HCT116 (cell line): ENCODE measurements at regions not wholly inside any gene's neighbourhood (a gene's known extent, or its start where the extent isn't known, plus 50 kb on each side); places are given as distances from the start of the nearest gene placed in this dataset.

Experiments
- ATAC-seq: fragments of 200-7000 bp; cut with Tn5 transposase; 2 replicates; pipeline ENCODE4 v1.9.1; 2020; ENCODE audit warnings: mild to moderate bottlenecking, moderate library complexity
- BruUV-seq: library from RNA; stranded (reverse); fragments of 400-500 nt; replicated peaks from 2 replicates; lab custom pipeline; 2021; lab: Mats Ljungman, UMichigan
- CTCF ChIA-PET: fragments of 300-600 bp; sonication (Branson Sonifier 250); formaldehyde crosslinking; loops from one replicate; lab custom pipeline; 2021; ENCODE audit warnings: antibody characterized with exemption; lab: Charles Lee
- POLR2A ChIA-PET: fragments of 300-600, 350-600 bp; sonication (Branson Sonifier 250); formaldehyde crosslinking; loops from one replicate; lab custom pipeline; 2021; ENCODE audit warnings: antibody characterized with exemption; lab: Charles Lee
- RAD21 ChIA-PET, 2 experiments: fragments of 300-600 bp; sonication (Branson Sonifier 250); formaldehyde crosslinking; loops; one replicate each; lab custom pipeline; 2023; ENCODE audit warnings: low total read pairs in 2 of 2; ENCODE audit not compliant: uncharacterized antibody in 2 of 2, unreplicated experiment in 2 of 2, low non-redundant PET in 1 of 2; lab: Charles Lee
- DNase-seq: peaks from one replicate; pipeline ENCODE4 v3.0.0-alpha.2; 2010; ENCODE audit warnings: low read depth, low spot score
- H2AFZ ChIP-seq: fragments of 200-600 bp; shearing (Covaris generic), sonication (generic); 2 replicates; pipeline ENCODE4 v1.6.1; 2017; ENCODE audit warnings: low read depth, mixed run types, mixed read lengths, antibody characterized with exemption, low read length; ENCODE audit not compliant: poor library complexity, severe bottlenecking
- H3K27ac ChIP-seq: 2 replicates; pipeline ENCODE4 v1.5.1; 2012; ENCODE audit warnings: low read depth, low read length
- H3K27me3 ChIP-seq: fragments of 200-600 bp; sonication (generic); 2 replicates; pipeline ENCODE4 v1.6.1; 2016; ENCODE audit warnings: mixed run types, low read length, mixed read lengths; ENCODE audit not compliant: insufficient read depth
- H3K36me3 ChIP-seq, 2 experiments: fragments of 200-500 bp in 1 of 2; fragments of 200-600 bp in 1 of 2; sonication (Bioruptor generic) in 1 of 2; sonication (generic) in 1 of 2; 2 replicates each; pipeline versions ENCODE4 v1.5.1 to v1.6.1; 2014 to 2016; ENCODE audit warnings: low read length in 2 of 2, inconsistent platforms in 1 of 2, mixed read lengths in 1 of 2, mixed run types in 1 of 2; ENCODE audit not compliant: insufficient read depth in 2 of 2, control insufficient read depth in 1 of 2
- H3K4me1 ChIP-seq, 2 experiments: fragments of 200-600 bp in 1 of 2; sonication (generic) in 1 of 2; 2 replicates each; pipeline versions ENCODE4 v1.5.1 to v1.6.1; 2012 to 2017; ENCODE audit warnings: low read length in 2 of 2, inconsistent platforms in 1 of 2, mild to moderate bottlenecking in 1 of 2, mixed read lengths in 1 of 2, mixed run types in 1 of 2, moderate library complexity in 1 of 2; ENCODE audit not compliant: insufficient read depth in 2 of 2, control insufficient read depth in 1 of 2
- H3K4me2 ChIP-seq: fragments of 200-600 bp; sonication (generic); 2 replicates; pipeline ENCODE4 v1.6.1; 2017; ENCODE audit warnings: mixed run types, low read length, mixed read lengths
- H3K4me3 ChIP-seq, 2 experiments: fragments of 200-600 bp in 1 of 2; sonication (generic) in 1 of 2; replicated peaks in 1 of 2; 2 replicates each; pipeline ENCODE4 v1.5.1; 2011 to 2016; ENCODE audit warnings: low read length in 2 of 2, control low read depth in 1 of 2, low read depth in 1 of 2, mild to moderate bottlenecking in 1 of 2, mixed read lengths in 1 of 2, mixed run types in 1 of 2
- H3K79me2 ChIP-seq: fragments of 200-600 bp; sonication (generic); 2 replicates; pipeline ENCODE4 v1.6.1; 2017; ENCODE audit warnings: mild to moderate bottlenecking, mixed run types, low read length, moderate library complexity, mixed read lengths; ENCODE audit not compliant: insufficient read depth
- H3K9ac ChIP-seq: fragments of 200-600 bp; sonication (generic); 2 replicates; pipeline ENCODE4 v1.6.1; 2016; ENCODE audit warnings: low read length, mixed read lengths
- H3K9me2 ChIP-seq: fragments of 200-600 bp; sonication (generic), shearing (Covaris generic); 2 replicates; pipeline ENCODE4 v1.6.1; 2017; ENCODE audit warnings: mixed run types, mild to moderate bottlenecking, moderate library complexity; ENCODE audit not compliant: insufficient read depth
- H3K9me3 ChIP-seq, 2 experiments: fragments of 200-500 bp in 1 of 2; fragments of 200-600 bp in 1 of 2; sonication (Bioruptor generic) in 1 of 2; sonication (generic) in 1 of 2; 2 replicates each; pipeline ENCODE4 v1.6.1; 2014 to 2017; ENCODE audit warnings: low read length in 2 of 2, mixed read lengths in 2 of 2, inconsistent platforms in 1 of 2, low read depth in 1 of 2, mild to moderate bottlenecking in 1 of 2, mixed run types in 1 of 2, moderate library complexity in 1 of 2; ENCODE audit not compliant: control insufficient read depth in 1 of 2, insufficient read depth in 1 of 2
- H4K20me1 ChIP-seq: fragments of 200-600 bp; sonication (generic), shearing (Covaris generic); 2 replicates; pipeline ENCODE4 v1.6.1; 2017; ENCODE audit warnings: mixed run types, mild to moderate bottlenecking, moderate library complexity; ENCODE audit not compliant: insufficient read depth
- CBX3 ChIP-seq: IDR thresholded peaks from 2 replicates; pipeline ENCODE4 v1.6.1; 2012; ENCODE audit warnings: low read depth
- CEBPB ChIP-seq: IDR thresholded peaks from 2 replicates; pipeline ENCODE4 v1.6.1; 2012; ENCODE audit warnings: low read depth
- CTCF ChIP-seq, 3 experiments: fragments of 200-600 bp in 1 of 3; sonication (generic) in 1 of 3; IDR thresholded peaks in 2 of 3; conservative IDR thresholded peaks in 1 of 3; 2 replicates each; pipeline ENCODE4 v1.5.1; 2012 to 2017; ENCODE audit warnings: low read depth in 2 of 3, low read length in 2 of 3, antibody characterized with exemption in 1 of 3, borderline replicate concordance in 1 of 3, control low read depth in 1 of 3, mild to moderate bottlenecking in 1 of 3, mixed read lengths in 1 of 3, mixed run types in 1 of 3, moderate library complexity in 1 of 3; ENCODE audit not compliant: insufficient read depth in 1 of 3
- EGR1 ChIP-seq: IDR thresholded peaks from 2 replicates; pipeline ENCODE4 v1.6.1; 2012; ENCODE audit warnings: low read depth
- ELF1 ChIP-seq: IDR thresholded peaks from 2 replicates; pipeline ENCODE4 v1.6.1; 2012; ENCODE audit warnings: low read depth, borderline replicate concordance
- EZH2 ChIP-seq: fragments of 200-600 bp; sonication (generic); IDR thresholded peaks from 2 replicates; pipeline ENCODE4 v1.6.1; 2017; ENCODE audit warnings: antibody characterized with exemption, mixed run types
- FOSL1 ChIP-seq: IDR thresholded peaks from 2 replicates; pipeline ENCODE4 v1.6.1; 2012; ENCODE audit warnings: low read depth
- JUND ChIP-seq: IDR thresholded peaks from 2 replicates; pipeline ENCODE4 v1.6.1; 2012
- MAX ChIP-seq: IDR thresholded peaks from 2 replicates; pipeline ENCODE4 v1.6.1; 2012
- POLR2A ChIP-seq: IDR thresholded peaks from 2 replicates; pipeline ENCODE4 v1.7.0; 2011; ENCODE audit warnings: borderline replicate concordance; ENCODE audit not compliant: insufficient read depth, insufficient read length; ENCODE audit errors: extremely low read depth
- POLR2AphosphoS5 ChIP-seq: IDR thresholded peaks from 2 replicates; pipeline ENCODE4 v1.6.1; 2011; ENCODE audit warnings: mild to moderate bottlenecking, low read depth, low read length, moderate library complexity
- RAD21 ChIP-seq: IDR thresholded peaks from 2 replicates; pipeline ENCODE4 v1.6.1; 2012; ENCODE audit warnings: low read depth, mild to moderate bottlenecking
- REST ChIP-seq: IDR thresholded peaks from 2 replicates; pipeline ENCODE4 v1.6.1; 2012; ENCODE audit warnings: low read depth
- SIN3A ChIP-seq: IDR thresholded peaks from 2 replicates; pipeline ENCODE4 v1.6.1; 2012; ENCODE audit warnings: low read depth
- SP1 ChIP-seq: IDR thresholded peaks from 2 replicates; pipeline ENCODE4 v1.6.1; 2012; ENCODE audit warnings: low read depth
- TCF7L2 ChIP-seq: IDR thresholded peaks from 2 replicates; pipeline ENCODE4 v1.7.0; 2011; ENCODE audit warnings: borderline replicate concordance, inconsistent platforms; ENCODE audit not compliant: insufficient read depth, insufficient read length; ENCODE audit errors: extremely low read depth
- YY1 ChIP-seq: IDR thresholded peaks from 2 replicates; pipeline ENCODE4 v1.6.1; 2011; ENCODE audit warnings: low read length, low read depth, moderate library complexity, mild to moderate bottlenecking; ENCODE audit not compliant: insufficient replicate concordance; ENCODE audit errors: extremely low read depth
- ZBTB33 ChIP-seq: IDR thresholded peaks from 2 replicates; pipeline ENCODE4 v1.6.1; 2011; ENCODE audit warnings: mild to moderate bottlenecking, low read length, moderate library complexity; ENCODE audit not compliant: insufficient replicate concordance; ENCODE audit errors: extremely low read depth
- ZFX ChIP-seq: fragments of 450-650 bp; IDR thresholded peaks from 2 replicates; pipeline ENCODE4 v1.6.1; 2017
- ZNF274 ChIP-seq: fragments of 200-500 bp; sonication (Bioruptor generic); IDR thresholded peaks from 2 replicates; pipeline ENCODE4 v1.6.1; 2014; ENCODE audit warnings: mild to moderate bottlenecking, low read depth, low read length, inconsistent platforms
- intact Hi-C: fragments of 100-400 bp; cut with micrococcal nuclease; formaldehyde crosslinking; loops from 2 replicates; pipeline ENCODE4 v1.10.0; 2022

- POLR2A ChIA-PET: no interaction called here
- CTCF ChIA-PET: no interaction called here
- H3K9ac ChIP-seq: no peak overlapping the region
- TF ChIP-seq SP1 (no peak), ZNF274 (no peak), ZBTB33 (no peak), TCF7L2 (no peak), ELF1 (no peak), REST (no peak), CTCF (IDR thresholded peaks at IDR 0.05 in 2 of 3, conservative IDR thresholded peaks at IDR 0.05 in 1 of 3; ENCODE audit: borderline replicate concordance in 1 of 3, insufficient read depth in 1 of 3, low read depth in 2 of 3, low read length in 2 of 3) (no peak), RAD21 (no peak), CBX3 (no peak), CEBPB (no peak), EGR1 (no peak), ZFX (no peak), YY1 (no peak), JUND (no peak), SIN3A (no peak), FOSL1 (no peak), EZH2 (no peak), POLR2A (no peak), POLR2AphosphoS5 (no peak), MAX (no peak)
- TF ChIP-seq, all 23 proteins: peak for 0
- Histone ChIP-seq H3K36me3 (no peaks in the 10 kb centered on the region), H3K27ac (no peak overlapping the region), H3K4me1 (no peaks in the 10 kb centered on the region), H3K27me3 (no peaks in the 10 kb centered on the region), H3K9me3 (no peaks in the 10 kb centered on the region), H3K79me2 (no peaks in the 10 kb centered on the region), H3K9me2 (no peaks in the 10 kb centered on the region), H3K4me3 (no peak overlapping the region), H3K4me2 (no peak overlapping the region), H2AFZ (no peak overlapping the region), H4K20me1 (no peaks in the 10 kb centered on the region)
- no TSS peak for BruUV-seq
- no peak for DNase-seq
- intact Hi-C loops: no loop called here
- RAD21 ChIA-PET: no interaction called here
- ATAC-seq: no peak
These were observed 263.6 kb upstream of the PTGER4 start for GRCh38 chr5:40416098-40416497.
